Activated T-helper 9 cell treated with anti-CD3 and anti-CD28 coated beads, Interleukin-2, amount 50 U/mL, for 16 hours (primary cell): ENCODE measurements at regions not wholly inside any gene's neighbourhood (a gene's known extent, or its start where the extent isn't known, plus 50 kb on each side); places are given as distances from the start of the nearest gene placed in this dataset.
A peak's percentile ranks its signal among the peaks of the same experiment; 100 is the strongest.
"Not testable (repeated sequence)": the region's sequence is repeated elsewhere in the genome, so short reads cannot be mapped to it uniquely, and the experiment has no call there.

Source experiments
- DNase-seq: peaks from one replicate; pipeline ENCODE4 v3.0.0-alpha.2; 2020; ENCODE audit warnings: low read depth

- DNase-seq = not testable (repeated sequence)
Observed at GRCh38 chr3:195999176-195999575, 82.7 kb downstream of the TFRC start.

GRCh38 chr3:195996314-195996713 lies 85.6 kb downstream of the TFRC start:
- DNase-seq = not testable (repeated sequence)

GRCh38 chr3:195994343-195994742 lies 86.0 kb upstream of the TNK2 start:
- DNase-seq = peak; percentile 32

GRCh38 chr3:195993671-195994070 lies 85.3 kb upstream of the TNK2 start:
- DNase-seq = not testable (repeated sequence)

- not testable (repeated sequence) for DNase-seq
Observed at GRCh38 chr3:195992956-195993595, 84.7 kb upstream of the TNK2 start.

GRCh38 chr3:195991986-195992385 lies 83.6 kb upstream of the TNK2 start:
- not testable (repeated sequence) for DNase-seq

- not testable (repeated sequence) for DNase-seq
Observed at GRCh38 chr3:195991243-195991642, 82.9 kb upstream of the TNK2 start.

GRCh38 chr3:195990841-195991174 lies 82.5 kb upstream of the TNK2 start:
- DNase-seq = not testable (repeated sequence)

GRCh38 chr3:195989921-195990840 lies 81.8 kb upstream of the TNK2 start:
- peak; percentile 93 for DNase-seq

- DNase-seq = peak; percentile 21
Observed at GRCh38 chr3:195989197-195989920, 81.0 kb upstream of the TNK2 start.

- DNase-seq = not testable (repeated sequence)
Observed at GRCh38 chr3:195988764-195989163, 80.4 kb upstream of the TNK2 start.

- DNase-seq = not testable (repeated sequence)
Observed at GRCh38 chr3:195987001-195987400, 78.7 kb upstream of the TNK2 start.

GRCh38 chr3:195986576-195986975 lies 78.2 kb upstream of the TNK2 start:
- not testable (repeated sequence) for DNase-seq

- not testable (repeated sequence) for DNase-seq
Observed at GRCh38 chr3:195985348-195985920, 77.1 kb upstream of the TNK2 start.

- not testable (repeated sequence) for DNase-seq
Observed at GRCh38 chr3:195984392-195985030, 76.2 kb upstream of the TNK2 start.

- DNase-seq = not testable (repeated sequence)
Observed at GRCh38 chr3:195983880-195984279, 75.5 kb upstream of the TNK2 start.

- not testable (repeated sequence) for DNase-seq
Observed at GRCh38 chr3:195982754-195983153, 74.4 kb upstream of the TNK2 start.

- DNase-seq = not testable (repeated sequence)
Observed at GRCh38 chr3:195981778-195982177, 73.4 kb upstream of the TNK2 start.

- not testable (repeated sequence) for DNase-seq
Observed at GRCh38 chr3:195979877-195980276, 71.5 kb upstream of the TNK2 start.

- not testable (repeated sequence) for DNase-seq
Observed at GRCh38 chr3:195978585-195978984, 70.2 kb upstream of the TNK2 start.

- DNase-seq = not testable (repeated sequence)
Observed at GRCh38 chr3:195976876-195977275, 68.5 kb upstream of the TNK2 start.

GRCh38 chr3:195974281-195974680 lies 65.9 kb upstream of the TNK2 start:
- not testable (repeated sequence) for DNase-seq
